ENCODE measurements at regions not wholly inside any gene's neighbourhood (a gene's known extent, or its start where the extent isn't known, plus 50 kb on each side); places are given as distances from the start of the nearest gene placed in this dataset.

GRCh38 chr2:184268900-184269477, 329.3 kb upstream of the ZNF804A start:
- TF ChIP-seq, protein P1, sequence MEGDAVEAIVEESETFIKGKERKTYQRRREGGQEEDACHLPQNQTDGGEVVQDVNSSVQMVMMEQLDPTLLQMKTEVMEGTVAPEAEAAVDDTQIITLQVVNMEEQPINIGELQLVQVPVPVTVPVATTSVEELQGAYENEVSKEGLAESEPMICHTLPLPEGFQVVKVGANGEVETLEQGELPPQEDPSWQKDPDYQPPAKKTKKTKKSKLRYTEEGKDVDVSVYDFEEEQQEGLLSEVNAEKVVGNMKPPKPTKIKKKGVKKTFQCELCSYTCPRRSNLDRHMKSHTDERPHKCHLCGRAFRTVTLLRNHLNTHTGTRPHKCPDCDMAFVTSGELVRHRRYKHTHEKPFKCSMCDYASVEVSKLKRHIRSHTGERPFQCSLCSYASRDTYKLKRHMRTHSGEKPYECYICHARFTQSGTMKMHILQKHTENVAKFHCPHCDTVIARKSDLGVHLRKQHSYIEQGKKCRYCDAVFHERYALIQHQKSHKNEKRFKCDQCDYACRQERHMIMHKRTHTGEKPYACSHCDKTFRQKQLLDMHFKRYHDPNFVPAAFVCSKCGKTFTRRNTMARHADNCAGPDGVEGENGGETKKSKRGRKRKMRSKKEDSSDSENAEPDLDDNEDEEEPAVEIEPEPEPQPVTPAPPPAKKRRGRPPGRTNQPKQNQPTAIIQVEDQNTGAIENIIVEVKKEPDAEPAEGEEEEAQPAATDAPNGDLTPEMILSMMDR (IDR thresholded peaks at IDR 0.05; ENCODE audit: low read length) = no peak
- no peak for TF ChIP-seq EZH2 (IDR thresholded peaks at IDR 0.05; ENCODE audit: borderline replicate concordance, low read length)

All from OCI-LY1 (cell line).